H4 (cell line): ENCODE measurements at regions not wholly inside any gene's neighbourhood (a gene's known extent, or its start where the extent isn't known, plus 50 kb on each side); places are given as distances from the start of the nearest gene placed in this dataset.

Experiments
- DNase-seq: peaks from one replicate; pipeline ENCODE4 v3.0.0-alpha.2; 2015; ENCODE audit warnings: low spot score

- no peak for DNase-seq
These were observed 973.1 kb downstream of the TMEM182 start for GRCh38 chr2:103734911-103735310.

- no peak for DNase-seq
These were observed 976.3 kb downstream of the TMEM182 start for GRCh38 chr2:103738108-103738507.

GRCh38 chr2:103738606-103739005 lies 976.8 kb downstream of the TMEM182 start:
- DNase-seq, result no peak

- DNase-seq, result no peak
These were observed 977.4 kb downstream of the TMEM182 start for GRCh38 chr2:103739186-103739585.

GRCh38 chr2:103739921-103740320 lies 978.1 kb downstream of the TMEM182 start:
- DNase-seq, result no peak

GRCh38 chr2:103740631-103741030 lies 978.8 kb downstream of the TMEM182 start:
- DNase-seq, result no peak

GRCh38 chr2:103743195-103743594 lies 981.4 kb downstream of the TMEM182 start:
- no peak for DNase-seq

GRCh38 chr2:103754530-103754929 lies 992.7 kb downstream of the TMEM182 start:
- DNase-seq, result no peak

- peak; percentile 13 for DNase-seq
These were observed 1012.1 kb downstream of the TMEM182 start for GRCh38 chr2:103773884-103774283.

GRCh38 chr2:103780088-103780702 lies 1018.4 kb downstream of the TMEM182 start:
- no peak for DNase-seq

GRCh38 chr2:103781313-103781712 lies 1019.5 kb downstream of the TMEM182 start:
- no peak for DNase-seq

GRCh38 chr2:103784261-103784660 lies 1022.4 kb downstream of the TMEM182 start:
- DNase-seq, result no peak

- no peak for DNase-seq
These were observed 1023.6 kb downstream of the TMEM182 start for GRCh38 chr2:103785432-103785831.

- DNase-seq, result no peak
These were observed 1024.1 kb downstream of the TMEM182 start for GRCh38 chr2:103785956-103786355.

- DNase-seq, result no peak
These were observed 1026.6 kb downstream of the TMEM182 start for GRCh38 chr2:103788389-103788788.

GRCh38 chr2:103788951-103789350 lies 1027.1 kb downstream of the TMEM182 start:
- no peak for DNase-seq

- DNase-seq, result peak; percentile 44
These were observed 1027.7 kb downstream of the TMEM182 start for GRCh38 chr2:103789381-103790095.

GRCh38 chr2:103792042-103792441 lies 1030.2 kb downstream of the TMEM182 start:
- no peak for DNase-seq

GRCh38 chr2:103798291-103798690 lies 1036.5 kb downstream of the TMEM182 start:
- no peak for DNase-seq

GRCh38 chr2:103804013-103804412 lies 1042.2 kb downstream of the TMEM182 start:
- no peak for DNase-seq

- DNase-seq, result no peak
These were observed 1043.9 kb downstream of the TMEM182 start for GRCh38 chr2:103805746-103806145.

- no peak for DNase-seq
These were observed 1045.1 kb upstream of the POU3F3 start for GRCh38 chr2:103808814-103809213.

- no peak for DNase-seq
These were observed 1044.5 kb upstream of the POU3F3 start for GRCh38 chr2:103809415-103809814.
